GM03348 (cell line): ENCODE measurements at regions not wholly inside any gene's neighbourhood (a gene's known extent, or its start where the extent isn't known, plus 50 kb on each side); places are given as distances from the start of the nearest gene placed in this dataset.

Source experiments
- DNase-seq: peaks from one replicate; pipeline ENCODE4 v3.0.0; 2012; ENCODE audit warnings: low spot score

DNA sequence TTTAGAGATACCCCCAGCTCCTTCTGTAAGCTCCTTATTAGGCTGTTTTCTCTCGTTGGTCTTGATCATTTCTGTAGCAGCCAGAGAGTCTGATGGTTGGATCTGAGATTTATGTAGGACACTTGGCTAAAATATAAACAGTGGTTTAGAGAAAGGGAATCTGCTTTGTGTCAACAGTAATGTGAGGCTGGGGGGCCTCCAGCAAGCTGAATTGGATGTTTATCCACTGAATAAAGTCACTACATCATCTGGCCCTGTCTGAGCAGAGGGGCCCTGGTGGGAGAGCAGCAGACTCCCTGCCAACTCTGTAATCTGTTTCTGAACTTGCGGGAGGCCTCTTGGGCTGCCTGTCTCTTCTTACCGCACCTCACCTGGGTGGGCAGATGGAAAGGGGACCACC, 328.5 kb upstream of the PLET1 start:
- no peak for DNase-seq

DNA sequence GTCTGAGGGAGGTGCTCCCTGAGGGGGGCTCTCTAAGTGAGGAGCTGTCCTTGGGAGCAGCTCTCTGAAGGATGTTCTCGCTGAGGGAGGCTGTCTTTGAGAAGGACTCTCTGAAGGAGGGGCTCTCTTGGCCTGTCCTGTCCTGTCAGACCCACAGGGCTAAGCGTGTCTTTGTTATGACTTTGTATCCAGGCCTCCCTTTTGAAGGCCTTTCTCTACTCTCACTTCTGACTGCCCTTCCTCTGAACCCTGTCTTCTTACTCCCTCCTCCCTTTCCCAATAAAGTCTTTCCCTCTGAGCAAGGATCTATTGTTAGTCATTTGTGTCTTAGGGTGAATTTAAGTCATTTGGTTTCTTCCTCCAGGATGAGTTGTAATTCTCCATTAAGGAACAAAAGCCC, 330.1 kb upstream of the PLET1 start:
- peak; percentile 54 for DNase-seq

DNA sequence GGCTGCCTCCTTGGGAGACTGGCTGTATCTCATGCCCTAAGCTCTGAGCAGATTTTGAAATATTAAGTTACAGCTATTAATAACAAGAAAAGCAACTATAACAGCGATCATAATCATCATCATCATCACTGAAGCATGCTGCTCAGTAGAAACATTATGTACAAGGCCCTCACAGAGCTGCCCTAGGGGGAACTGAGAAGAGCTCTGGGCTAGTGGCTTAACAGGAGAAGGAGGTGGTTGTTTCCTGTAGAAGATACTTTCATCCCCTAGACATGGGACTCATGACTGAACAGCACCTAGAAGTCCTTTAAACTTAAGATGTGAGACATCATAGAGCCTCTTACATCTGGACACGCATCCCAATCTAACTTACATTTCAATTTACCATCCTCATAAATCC, 332.8 kb upstream of the PLET1 start:
- no peak for DNase-seq

DNA sequence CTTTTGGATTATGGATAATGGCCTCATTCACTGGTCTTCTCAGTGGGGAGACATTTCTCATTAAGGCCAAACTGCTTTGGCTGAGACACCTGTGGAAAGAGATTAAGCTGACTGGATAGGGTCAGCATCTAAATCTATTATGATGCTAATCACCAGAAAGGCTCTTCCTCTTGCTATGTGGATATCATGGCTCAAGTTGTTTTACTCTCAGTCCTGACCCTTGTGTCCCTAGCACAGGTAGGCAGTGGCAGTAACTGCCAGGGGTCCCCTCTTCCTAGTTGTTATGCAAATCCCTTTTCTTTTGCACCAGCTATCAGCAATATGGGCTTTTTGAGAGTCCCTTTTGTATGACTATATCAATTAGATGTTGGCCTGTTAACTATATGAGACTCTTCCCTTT, 335.7 kb upstream of the PLET1 start:
- DNase-seq: no peak

DNA sequence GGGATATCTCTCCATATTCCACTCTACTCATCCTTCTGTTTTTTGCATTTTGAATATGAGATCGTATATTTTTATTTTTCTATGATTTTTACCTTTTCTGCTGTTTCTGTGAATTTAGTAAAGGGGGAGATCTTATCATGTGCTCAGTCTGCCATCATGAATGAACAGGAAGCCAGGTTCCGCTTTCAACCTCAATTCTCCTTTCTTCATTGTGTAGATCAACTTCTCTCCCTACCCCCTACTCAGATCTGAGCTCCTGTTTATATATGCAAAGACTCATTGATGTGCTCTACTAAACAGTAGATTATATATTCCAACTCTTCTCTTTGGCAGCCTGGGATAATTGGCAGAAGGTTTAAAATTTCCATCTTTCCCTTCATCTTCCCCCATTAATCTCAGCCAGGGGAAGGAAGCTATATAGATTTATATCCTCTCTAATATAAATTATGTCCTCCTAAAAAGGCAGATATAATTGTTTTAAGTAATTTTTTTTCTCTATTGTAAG, 336.7 kb upstream of the PLET1 start:
- DNase-seq: no peak

DNA sequence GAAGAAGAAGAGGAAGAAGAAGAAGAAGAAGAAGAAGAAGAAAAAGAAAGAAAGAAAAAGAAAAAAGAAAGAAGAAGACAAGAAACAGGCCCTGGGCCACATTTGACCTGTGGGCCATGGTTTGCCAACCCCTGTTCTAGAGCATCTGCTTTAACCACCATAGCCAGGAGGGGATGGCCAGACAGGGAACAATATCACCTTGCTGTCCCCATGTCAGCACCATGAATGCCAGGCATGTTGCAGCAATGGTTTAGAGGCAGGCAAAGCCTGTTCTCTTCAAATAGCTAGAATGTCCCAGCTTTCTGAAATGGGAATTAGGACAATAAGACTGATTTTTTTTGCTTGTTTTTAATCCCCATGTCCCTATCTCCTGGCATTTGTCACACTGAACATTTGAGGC, 338.6 kb upstream of the PLET1 start:
- DNase-seq: no peak

DNA sequence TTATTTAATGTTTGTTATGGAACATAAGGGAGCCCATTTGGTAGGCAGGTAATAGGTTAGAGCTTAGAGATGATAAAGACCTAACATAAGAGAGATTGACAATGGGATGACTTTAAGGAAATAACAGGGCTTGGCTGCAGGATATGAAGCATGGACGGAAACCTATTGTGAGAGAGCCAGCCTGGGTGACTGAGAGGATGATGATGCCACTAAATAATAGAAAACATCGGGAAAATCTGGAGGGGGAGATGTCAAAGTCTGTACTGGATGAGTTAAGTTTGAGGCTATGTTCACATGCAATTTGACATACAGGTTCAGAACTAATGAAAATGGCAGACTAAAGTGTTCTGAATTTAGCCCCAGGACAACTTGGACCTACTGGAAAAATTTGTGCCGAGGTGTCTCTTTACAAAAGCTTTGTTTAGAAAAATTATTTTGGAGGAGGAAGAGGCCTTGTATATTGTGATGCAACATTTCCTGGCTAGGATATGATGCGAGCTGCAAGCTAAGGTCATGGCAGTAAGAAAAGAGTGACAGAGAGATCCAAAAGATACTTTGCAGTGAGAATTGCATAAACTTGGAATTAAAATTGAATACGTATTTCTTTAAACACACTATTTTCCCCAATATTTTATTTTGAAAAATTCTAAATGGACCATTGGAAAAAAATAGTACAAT, 339.3 kb upstream of the PLET1 start:
- no peak for DNase-seq

DNA sequence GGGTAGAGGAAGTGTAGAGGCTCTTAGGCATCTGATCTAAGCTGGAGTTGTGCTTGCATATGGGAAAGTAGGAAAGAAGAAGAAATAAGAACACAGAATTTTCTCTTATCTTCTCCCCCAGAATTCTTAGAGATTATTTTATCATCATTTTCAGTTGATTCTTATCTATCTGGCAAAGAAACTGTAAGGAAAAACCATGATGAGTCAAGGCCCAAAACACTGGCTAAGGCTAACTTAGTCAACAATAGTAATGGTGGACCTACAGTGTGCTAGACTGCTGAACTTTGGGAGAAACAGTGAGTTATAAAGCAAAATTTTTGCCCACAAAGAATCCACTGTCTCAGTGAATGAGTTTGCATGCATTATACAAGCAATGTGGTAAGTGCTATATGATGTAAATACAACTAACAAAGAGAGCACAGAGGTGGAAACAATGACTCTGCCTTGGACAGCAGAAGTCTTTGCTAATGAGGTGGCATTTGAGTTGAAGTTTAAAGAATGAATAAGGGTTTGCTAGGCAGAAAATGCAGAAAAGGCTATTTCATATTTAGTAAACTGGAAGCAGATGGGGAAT, 344.5 kb upstream of the PLET1 start:
- DNase-seq: no peak

DNA sequence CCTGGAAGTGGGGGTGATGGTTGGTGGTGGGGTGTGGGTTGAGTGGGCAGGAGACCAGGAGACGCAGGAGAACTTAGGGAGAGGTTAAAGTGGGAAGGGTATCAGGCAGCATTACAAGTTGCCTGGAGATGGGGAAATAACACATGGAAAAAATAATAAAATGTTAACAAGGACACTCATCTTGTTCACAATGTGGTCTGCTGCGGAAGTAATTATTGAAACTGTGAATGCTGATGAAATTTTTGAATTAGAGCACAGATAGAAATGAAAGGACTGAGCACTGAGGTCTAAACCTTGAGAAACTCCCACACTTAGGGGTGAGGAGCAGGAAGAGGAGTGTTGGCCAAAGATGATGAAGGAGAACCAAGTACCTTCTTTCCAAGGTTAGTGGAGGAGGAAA, 346.0 kb upstream of the PLET1 start:
- DNase-seq: no peak

DNA sequence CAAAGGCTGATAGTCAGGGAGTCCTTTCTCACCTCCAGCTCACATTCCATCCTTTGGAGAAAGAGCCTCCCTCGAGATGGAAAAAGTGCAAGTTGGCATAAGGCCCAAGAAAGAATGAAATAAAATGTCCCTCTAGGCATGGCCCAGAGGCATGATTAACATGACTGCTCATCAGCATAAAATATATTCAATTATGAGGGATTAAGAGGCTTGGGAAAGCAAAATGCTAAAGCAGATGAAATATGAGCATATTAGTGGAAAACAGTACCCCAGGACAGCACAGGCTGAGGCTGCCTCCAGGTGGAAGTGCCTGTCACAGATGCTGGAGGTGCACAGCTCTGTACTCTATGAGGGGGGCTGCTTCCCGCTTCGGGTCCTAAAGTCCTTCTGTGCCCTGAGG, 347.8 kb upstream of the PLET1 start:
- DNase-seq: no peak

DNA sequence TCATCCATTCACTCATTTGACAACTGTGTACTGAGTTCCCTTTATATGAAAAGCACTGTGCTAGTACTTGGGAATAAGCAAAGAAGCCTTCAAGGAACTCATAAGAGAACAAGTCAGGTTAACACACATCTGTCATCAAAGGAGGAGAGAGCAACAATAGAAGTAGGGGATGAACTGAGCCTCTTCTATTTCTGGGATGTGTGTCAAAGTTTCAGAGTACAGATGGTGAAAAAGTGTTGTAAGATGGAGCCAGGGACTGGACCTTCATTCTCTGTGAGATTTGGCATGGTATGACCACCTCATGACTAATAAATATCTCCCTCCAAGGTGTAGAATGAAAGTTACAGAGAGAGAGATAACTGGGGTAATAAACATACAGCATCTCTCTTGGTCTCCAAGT, 349.8 kb upstream of the PLET1 start:
- no peak for DNase-seq

DNA sequence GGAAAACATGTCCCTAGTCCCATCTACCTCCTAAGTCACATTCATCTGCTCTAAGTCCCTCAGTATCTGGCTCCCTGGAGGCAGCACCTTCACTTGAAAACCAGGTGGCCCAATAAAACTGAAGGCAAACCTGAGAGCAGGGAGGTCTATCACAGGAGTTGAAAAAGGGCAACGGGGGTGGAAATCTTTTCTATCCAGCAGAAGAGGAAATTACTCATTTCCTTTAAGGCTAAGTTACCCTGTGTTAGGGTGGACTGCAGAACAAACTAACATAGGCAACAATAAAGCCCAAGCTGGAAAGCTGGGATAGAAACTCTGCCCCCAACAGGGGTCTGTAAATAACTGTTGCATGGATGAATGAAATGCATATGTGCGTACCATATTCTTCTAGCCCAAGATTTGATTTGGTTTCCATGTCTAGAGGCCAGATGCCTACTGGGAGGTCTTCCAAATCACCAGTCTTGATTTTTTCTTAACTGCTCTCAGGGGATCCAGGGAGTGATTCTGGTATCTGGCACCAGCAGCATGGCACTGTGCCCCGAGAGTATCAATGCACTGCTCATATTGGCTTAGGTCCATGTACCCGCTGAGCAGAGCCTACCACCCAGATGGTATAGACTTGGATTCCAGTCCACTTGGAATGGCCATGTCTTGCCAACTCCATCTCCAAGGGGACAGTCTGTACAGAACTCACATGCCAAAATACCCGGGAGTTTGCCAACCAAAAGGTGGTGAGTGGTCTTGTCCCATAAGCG, 350.0 kb upstream of the NCAM1 start:
- DNase-seq: no peak

DNA sequence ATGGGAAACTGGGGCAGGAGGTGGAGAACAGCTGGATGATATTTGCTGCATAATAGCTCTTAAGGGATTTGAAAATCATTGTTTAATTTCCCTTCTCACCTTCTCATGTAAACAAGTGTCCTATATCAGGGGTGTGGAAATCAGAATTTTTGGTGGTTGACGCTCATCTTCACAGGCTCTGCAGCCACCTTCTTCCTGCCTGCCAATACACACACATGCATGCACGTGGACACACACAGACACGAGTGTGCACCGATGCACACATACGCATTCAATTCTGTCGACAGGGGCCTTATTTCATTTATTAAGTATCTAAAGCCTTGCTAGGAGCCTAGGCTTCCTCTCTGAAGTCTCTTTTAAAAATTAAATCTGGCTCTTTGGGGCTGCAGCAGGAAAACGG, 349.4 kb upstream of the NCAM1 start:
- no peak for DNase-seq

DNA sequence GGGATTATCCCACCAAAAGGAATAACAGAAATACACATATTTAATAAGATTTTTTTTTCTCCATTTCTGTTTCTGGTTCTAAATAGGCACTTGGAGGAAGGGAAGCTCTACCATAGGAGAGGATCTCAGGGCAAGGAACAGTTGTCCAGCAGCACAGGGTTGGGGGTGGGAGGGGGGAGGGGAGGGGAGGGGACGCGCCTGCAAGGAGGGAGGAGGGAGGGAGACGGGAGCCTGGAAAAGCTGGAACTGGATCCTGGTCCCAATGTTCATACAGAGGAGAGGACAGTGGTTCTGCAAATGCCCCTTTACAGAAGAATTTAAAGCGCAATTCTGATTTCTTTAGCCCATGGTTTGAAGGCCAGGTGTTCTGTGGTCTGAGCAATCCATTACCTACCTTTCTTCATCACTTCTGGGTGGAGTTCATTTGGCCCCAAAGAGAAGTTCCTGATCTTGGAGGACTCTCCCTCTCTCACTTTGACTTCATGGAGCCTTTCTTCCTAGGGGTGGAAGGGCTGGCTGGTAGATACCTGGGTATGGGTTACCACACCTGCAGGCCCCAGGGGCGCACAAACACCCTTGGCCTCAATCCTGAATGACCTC, 348.9 kb upstream of the NCAM1 start:
- DNase-seq: no peak

DNA sequence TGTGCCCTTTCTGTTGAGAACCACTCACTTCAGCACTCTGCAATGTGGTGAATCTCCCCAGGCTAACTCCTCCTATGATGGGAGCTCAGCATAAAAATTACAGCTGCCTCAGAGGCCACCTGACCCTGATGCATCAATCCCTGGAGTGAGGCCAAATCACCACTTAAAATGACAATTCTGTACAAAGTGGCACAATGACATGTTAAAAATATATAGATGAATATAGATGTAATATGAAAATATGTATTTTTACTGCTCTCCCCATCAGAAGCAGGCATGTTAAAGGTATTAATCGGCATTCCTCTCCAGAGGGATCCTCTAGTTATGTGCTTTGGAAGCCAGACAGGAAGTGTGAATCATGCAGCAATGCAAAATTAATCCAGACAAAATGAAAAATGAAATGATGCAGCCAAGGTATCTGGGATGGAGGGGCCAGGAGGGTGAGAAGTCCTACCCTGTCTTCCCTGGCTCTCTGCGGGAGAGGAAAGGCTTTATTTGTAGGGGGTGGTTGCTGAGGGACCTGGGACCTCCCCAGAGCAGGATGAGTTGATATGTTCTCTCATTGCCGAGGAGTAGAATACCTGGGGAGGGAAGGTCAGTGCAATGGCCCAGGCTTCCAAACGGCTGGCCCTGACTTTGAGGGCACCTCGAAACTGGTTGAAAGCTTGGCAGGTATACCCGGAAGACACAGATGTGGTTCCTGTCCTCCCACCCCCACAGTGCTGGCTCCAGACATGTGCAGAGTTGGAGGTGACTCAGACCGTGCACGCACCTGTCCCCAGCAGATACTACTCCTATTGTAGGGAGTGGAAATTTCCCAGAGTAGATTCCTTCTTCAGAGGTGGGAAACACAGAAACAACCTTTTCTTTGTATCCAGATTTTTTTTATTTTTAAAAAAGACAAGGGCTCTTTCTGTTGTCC, 347.9 kb upstream of the NCAM1 start:
- DNase-seq: peak; percentile 86

DNA sequence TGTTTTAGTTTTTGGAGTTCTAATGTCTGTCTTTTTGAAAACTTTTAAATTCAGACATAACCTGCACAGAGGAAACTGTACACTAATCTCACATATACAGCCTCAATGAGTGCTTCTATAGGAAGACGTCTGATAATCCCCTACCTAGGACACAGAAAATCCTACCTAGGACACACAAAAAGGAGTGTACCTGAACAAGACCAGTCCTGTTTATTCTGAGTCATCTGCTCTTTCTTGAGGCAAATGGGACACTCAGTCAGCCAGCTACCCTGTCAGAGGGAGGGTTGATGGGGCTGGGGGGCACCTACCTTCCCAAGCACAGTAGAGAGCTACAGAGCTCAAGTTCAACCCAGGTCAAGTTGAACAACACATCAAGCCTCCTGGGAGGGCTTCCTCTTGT, 346.6 kb upstream of the NCAM1 start:
- DNase-seq: no peak

DNA sequence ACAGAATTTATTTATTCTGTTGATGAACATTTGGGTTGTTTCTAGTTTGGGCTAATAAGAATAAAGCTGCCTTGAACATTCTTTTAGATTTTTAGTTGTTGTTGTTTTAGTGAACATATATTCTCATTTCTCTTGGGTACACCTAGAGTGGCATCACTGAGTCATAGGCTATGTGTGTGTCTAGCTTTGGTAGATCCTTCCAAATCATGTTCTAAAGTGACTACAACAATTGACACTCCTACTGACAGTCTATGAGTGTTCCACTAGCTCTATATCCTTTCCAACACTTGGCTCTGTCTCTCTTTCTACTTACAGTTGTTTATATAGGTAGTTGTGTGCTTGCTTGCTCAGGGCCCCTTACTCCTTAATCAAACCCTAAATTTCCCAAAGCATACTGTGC, 346.0 kb upstream of the NCAM1 start:
- DNase-seq: no peak

DNA sequence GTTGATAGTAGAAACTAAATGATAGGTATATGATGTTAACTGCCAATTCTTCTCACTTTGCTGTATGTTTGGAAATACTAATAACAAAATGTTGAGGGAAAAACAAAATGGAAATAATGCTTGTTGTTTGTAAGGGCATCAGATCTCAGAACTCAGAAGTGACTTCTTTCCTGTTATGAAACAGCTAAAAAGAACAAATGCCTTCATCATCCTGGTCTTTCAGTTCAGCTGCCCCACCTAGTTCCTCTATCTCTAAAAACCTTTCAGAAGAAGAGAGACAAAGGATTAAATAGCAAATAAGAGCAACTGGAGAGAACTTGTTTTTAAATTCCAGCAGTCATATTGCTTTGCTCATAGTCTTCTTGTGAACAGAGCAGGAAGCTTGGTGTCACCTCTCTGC, 345.3 kb upstream of the NCAM1 start:
- no peak for DNase-seq

DNA sequence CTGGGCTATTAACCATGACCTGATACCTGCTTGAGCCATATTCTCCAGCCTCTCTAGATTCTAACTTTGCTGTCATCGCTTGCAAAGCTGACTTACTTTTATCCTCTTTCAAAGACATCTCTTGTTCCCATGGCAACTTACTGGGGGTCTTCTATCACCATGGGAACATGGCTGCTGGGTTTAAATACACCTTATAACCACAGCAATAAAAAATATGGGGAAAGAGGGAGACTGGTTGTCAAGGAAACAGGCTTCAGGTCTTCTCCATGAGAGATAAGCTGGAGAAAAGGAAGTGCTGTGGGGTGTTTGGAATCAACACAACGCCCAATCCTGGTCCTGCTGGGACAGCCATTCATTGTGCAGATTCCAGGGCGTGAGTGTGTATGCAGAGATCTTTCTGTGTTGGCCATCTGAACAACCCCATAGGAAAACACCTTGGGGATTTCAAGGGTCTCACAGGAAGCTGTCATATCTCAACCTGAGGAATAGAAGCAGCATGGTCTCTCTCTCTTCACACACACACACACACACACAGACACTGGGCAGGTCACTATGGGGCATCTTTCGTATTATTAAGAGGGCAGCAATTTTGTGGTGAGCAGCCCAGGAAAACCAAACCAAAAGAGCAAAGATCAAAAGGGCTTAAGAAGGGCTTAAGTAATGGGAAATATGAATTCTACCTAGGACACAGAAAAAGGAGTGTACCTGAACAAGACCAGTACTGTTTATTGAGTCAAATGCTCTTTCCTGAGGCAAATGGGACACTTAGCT, 344.7 kb upstream of the NCAM1 start:
- DNase-seq: no peak

DNA sequence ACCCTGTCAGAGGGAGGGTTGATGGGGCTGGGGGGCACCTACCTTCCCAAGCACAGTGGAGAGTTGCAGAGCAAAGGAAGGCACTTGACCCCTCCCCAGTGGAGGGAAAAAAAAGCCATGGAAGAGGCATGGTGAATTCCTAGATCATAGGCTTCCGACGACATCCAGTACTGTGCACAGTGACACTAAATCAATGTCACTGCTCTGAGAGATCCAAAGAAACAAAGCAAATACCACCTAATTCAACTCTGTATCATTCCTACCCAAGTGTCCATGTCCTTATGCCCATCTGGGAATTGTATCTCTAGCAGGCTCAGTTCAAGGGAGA, 344.2 kb upstream of the NCAM1 start:
- DNase-seq: no peak
